NCI-H1694 (cell line): ENCODE measurements at regions not wholly inside any gene's neighbourhood (a gene's known extent, or its start where the extent isn't known, plus 50 kb on each side); places are given as distances from the start of the nearest gene placed in this dataset.

Experiments
- DNase-seq: peaks from one replicate; lab custom pipeline; 2025; lab: John Stamatoyannopoulos, UW

- no peak for DNase-seq
Observed at GRCh38 chr6:100177956-100178355, 183.9 kb upstream of the MCHR2 start.

GRCh38 chr6:100176951-100177710, 183.1 kb upstream of the MCHR2 start:
- DNase-seq, result no peak

GRCh38 chr6:100176311-100176950, 182.4 kb upstream of the MCHR2 start:
- peak; percentile 7 for DNase-seq

GRCh38 chr6:100175814-100176310, 181.8 kb upstream of the MCHR2 start:
- DNase-seq, result no peak

- no peak for DNase-seq
Observed at GRCh38 chr6:100173211-100173610, 179.2 kb upstream of the MCHR2 start.

- no peak for DNase-seq
Observed at GRCh38 chr6:100172322-100172713, 178.3 kb upstream of the MCHR2 start.

GRCh38 chr6:100171533-100172321, 177.7 kb upstream of the MCHR2 start:
- no peak for DNase-seq

- no peak for DNase-seq
Observed at GRCh38 chr6:100168148-100168547, 174.1 kb upstream of the MCHR2 start.

GRCh38 chr6:100167585-100167984, 173.6 kb upstream of the MCHR2 start:
- no peak for DNase-seq

GRCh38 chr6:100166956-100167355, 172.9 kb upstream of the MCHR2 start:
- DNase-seq, result no peak

GRCh38 chr6:100165442-100165841, 171.4 kb upstream of the MCHR2 start:
- DNase-seq, result no peak

- no peak for DNase-seq
Observed at GRCh38 chr6:100163035-100163434, 169.0 kb upstream of the MCHR2 start.

- no peak for DNase-seq
Observed at GRCh38 chr6:100161782-100162365, 167.9 kb upstream of the MCHR2 start.

- DNase-seq, result no peak
Observed at GRCh38 chr6:100160930-100161329, 166.9 kb upstream of the MCHR2 start.

- DNase-seq, result no peak
Observed at GRCh38 chr6:100155141-100155540, 161.1 kb upstream of the MCHR2 start.

- DNase-seq, result no peak
Observed at GRCh38 chr6:100153636-100154275, 159.7 kb upstream of the MCHR2 start.

GRCh38 chr6:100152201-100152600, 158.2 kb upstream of the MCHR2 start:
- DNase-seq, result no peak

GRCh38 chr6:100144991-100145390, 151.0 kb upstream of the MCHR2 start:
- no peak for DNase-seq

GRCh38 chr6:100138346-100139022, 144.5 kb upstream of the MCHR2 start:
- no peak for DNase-seq

GRCh38 chr6:100137759-100138158, 143.7 kb upstream of the MCHR2 start:
- no peak for DNase-seq

- DNase-seq, result no peak
Observed at GRCh38 chr6:100136590-100136989, 142.6 kb upstream of the MCHR2 start.
